ENCODE measurements at regions not wholly inside any gene's neighbourhood (a gene's known extent, or its start where the extent isn't known, plus 50 kb on each side); places are given as distances from the start of the nearest gene placed in this dataset.
"Not testable (repeated sequence)": the region's sequence is repeated elsewhere in the genome, so short reads cannot be mapped to it uniquely, and the experiment has no call there.

GRCh38 chr10:53331460-53331859 lies 558.9 kb upstream of the MBL2 start:
- DNase-seq (ENCODE audit: low spot score): no peak

- DNase-seq (ENCODE audit: low spot score): not testable (repeated sequence)
Measured at GRCh38 chr10:53326401-53327305, 554.1 kb upstream of the MBL2 start.

GRCh38 chr10:53325066-53325465 lies 552.5 kb upstream of the MBL2 start:
- no peak for DNase-seq (ENCODE audit: low spot score)

GRCh38 chr10:53315709-53316108 lies 543.1 kb upstream of the MBL2 start:
- DNase-seq (ENCODE audit: low spot score): no peak

GRCh38 chr10:53314876-53315275 lies 542.3 kb upstream of the MBL2 start:
- DNase-seq (ENCODE audit: low spot score): no peak

- no peak for DNase-seq (ENCODE audit: low spot score)
Measured at GRCh38 chr10:53298443-53298842, 525.9 kb upstream of the MBL2 start.

- DNase-seq (ENCODE audit: low spot score): no peak
Measured at GRCh38 chr10:53284615-53285182, 512.1 kb upstream of the MBL2 start.

GRCh38 chr10:53276797-53277196 lies 504.2 kb upstream of the MBL2 start:
- DNase-seq (ENCODE audit: low spot score): no peak

GRCh38 chr10:53269482-53269881 lies 496.9 kb upstream of the MBL2 start:
- no peak for DNase-seq (ENCODE audit: low spot score)

GRCh38 chr10:53260213-53260612 lies 487.6 kb upstream of the MBL2 start:
- no peak for DNase-seq (ENCODE audit: low spot score)

- peak; percentile 1 for DNase-seq (ENCODE audit: low spot score)
Measured at GRCh38 chr10:53256623-53257022, 484.0 kb upstream of the MBL2 start.

- no peak for DNase-seq (ENCODE audit: low spot score)
Measured at GRCh38 chr10:53255661-53256205, 483.1 kb upstream of the MBL2 start.

- DNase-seq (ENCODE audit: low spot score): no peak
Measured at GRCh38 chr10:53253221-53253620, 480.6 kb upstream of the MBL2 start.

- no peak for DNase-seq (ENCODE audit: low spot score)
Measured at GRCh38 chr10:53239873-53240272, 467.3 kb upstream of the MBL2 start.

GRCh38 chr10:53236941-53237340 lies 464.4 kb upstream of the MBL2 start:
- no peak for DNase-seq (ENCODE audit: low spot score)

GRCh38 chr10:53233749-53234148 lies 461.2 kb upstream of the MBL2 start:
- DNase-seq (ENCODE audit: low spot score): no peak

GRCh38 chr10:53230651-53231050 lies 458.1 kb upstream of the MBL2 start:
- DNase-seq (ENCODE audit: low spot score): no peak

- no peak for DNase-seq (ENCODE audit: low spot score)
Measured at GRCh38 chr10:53223851-53224250, 451.3 kb upstream of the MBL2 start.

GRCh38 chr10:53222806-53223205 lies 450.2 kb upstream of the MBL2 start:
- DNase-seq (ENCODE audit: low spot score): no peak

GRCh38 chr10:53209944-53210611 lies 437.5 kb upstream of the MBL2 start:
- peak; percentile 6 for DNase-seq (ENCODE audit: low spot score)

GRCh38 chr10:53183733-53184132 lies 411.1 kb upstream of the MBL2 start:
- DNase-seq (ENCODE audit: low spot score): no peak

GRCh38 chr10:53177468-53177867 lies 404.9 kb upstream of the MBL2 start:
- DNase-seq (ENCODE audit: low spot score): no peak

GRCh38 chr10:53166325-53166724 lies 393.7 kb upstream of the MBL2 start:
- DNase-seq (ENCODE audit: low spot score): no peak
